K562 (cell line): ENCODE measurements at regions not wholly inside any gene's neighbourhood (a gene's known extent, or its start where the extent isn't known, plus 50 kb on each side); places are given as distances from the start of the nearest gene placed in this dataset.

Experiments
- ATF7 ChIP-seq: fragments of 450-650 bp; IDR thresholded peaks from 2 replicates; pipeline ENCODE4 v1.7.1; 2014; ENCODE audit warnings: mild to moderate bottlenecking, moderate library complexity
- CTCF ChIP-seq, 3 experiments: IDR thresholded peaks in 2 of 3; conservative IDR thresholded peaks in 1 of 3; 2 replicates each; pipeline ENCODE4 v1.5.1; 2011 to 2012; ENCODE audit warnings: low read length in 3 of 3, mild to moderate bottlenecking in 3 of 3, control low read depth in 2 of 3, improper control_type of control experiment in 1 of 3, inconsistent platforms in 1 of 3, low read depth in 1 of 3, mixed read lengths in 1 of 3, moderate library complexity in 1 of 3; ENCODE audit not compliant: insufficient read depth in 2 of 3
- ELF4 ChIP-seq: fragments of 450-650 bp; formaldehyde crosslinking; IDR thresholded peaks from 2 replicates; pipeline ENCODE4 v1.4.0; 2022; ENCODE audit warnings: missing genetic modification characterization
- IRF2 ChIP-seq: sonication (generic); formaldehyde crosslinking; IDR thresholded peaks from 2 replicates; pipeline ENCODE4 v1.8.1; 2022; ENCODE audit warnings: mild to moderate bottlenecking, missing genetic modification reagents
- KDM2B ChIP-seq: fragments of 250-450 bp; sonication (Bioruptor Pico); IDR thresholded peaks from 2 replicates; pipeline ENCODE4 v1.8.0; 2021; ENCODE audit warnings: mild to moderate bottlenecking, moderate library complexity
- NFIC ChIP-seq: fragments of 450-650 bp; IDR thresholded peaks from 2 replicates; pipeline ENCODE4 v1.6.1; 2017; ENCODE audit warnings: mild to moderate bottlenecking, inconsistent platforms
- POLR2A ChIP-seq: fragments of 450-650 bp; conservative IDR thresholded peaks from 2 replicates; pipeline ENCODE4 v1.6.1; 2016
- POLR2AphosphoS2 ChIP-seq: IDR thresholded peaks from 2 replicates; pipeline ENCODE4 v1.6.1; 2012; ENCODE audit warnings: low read length, improper control_type of control experiment
- ZBTB33 ChIP-seq: sonication (generic); formaldehyde crosslinking; IDR thresholded peaks from 2 replicates; pipeline ENCODE4 v1.8.1; 2023; ENCODE audit warnings: mild to moderate bottlenecking, missing genetic modification reagents
- ZBTB7A ChIP-seq: IDR thresholded peaks from 2 replicates; pipeline ENCODE4 v1.6.1; 2011; ENCODE audit warnings: low read depth, mild to moderate bottlenecking, low read length, moderate library complexity, borderline replicate concordance; ENCODE audit not compliant: control insufficient read depth
- ZFX ChIP-seq: sonication (generic); formaldehyde crosslinking; IDR thresholded peaks from 2 replicates; pipeline ENCODE4 v1.8.0; 2022; ENCODE audit warnings: mild to moderate bottlenecking, missing genetic modification reagents, moderate library complexity
- ZNF232 ChIP-seq: sonication (generic); formaldehyde crosslinking; IDR thresholded peaks from 2 replicates; pipeline ENCODE4 v1.8.0; 2022; ENCODE audit warnings: mild to moderate bottlenecking, missing genetic modification reagents
- TF ChIP-seq, protein P1 (sequence below): fragments of 450-650 bp; IDR thresholded peaks from 2 replicates; pipeline ENCODE4 v1.6.1; 2016; ENCODE audit warnings: low read depth

GRCh38 chr15:77838595-77838994 lies 205.9 kb upstream of the LINGO1 start:
- TF ChIP-seq CTCF (IDR thresholded peaks at IDR 0.05 in 2 of 3, conservative IDR thresholded peaks at IDR 0.05 in 1 of 3; ENCODE audit: insufficient read depth in 2 of 3, low read depth in 1 of 3, low read length in 3 of 3) (no peak), IRF2 (CRISPR knock-in tag) (no peak), POLR2A (no peak), ELF4 (CRISPR knock-in tag) (no peak), POLR2AphosphoS2 (no peak), ZFX (CRISPR knock-in tag) (no peak), ZBTB33 (CRISPR knock-in tag) (no peak), ZNF232 (CRISPR knock-in tag) (no peak), NFIC (no peak), KDM2B (CRISPR knock-in tag) (no peak), ATF7 (no peak), ZBTB7A (no peak)
- TF ChIP-seq, protein P1, sequence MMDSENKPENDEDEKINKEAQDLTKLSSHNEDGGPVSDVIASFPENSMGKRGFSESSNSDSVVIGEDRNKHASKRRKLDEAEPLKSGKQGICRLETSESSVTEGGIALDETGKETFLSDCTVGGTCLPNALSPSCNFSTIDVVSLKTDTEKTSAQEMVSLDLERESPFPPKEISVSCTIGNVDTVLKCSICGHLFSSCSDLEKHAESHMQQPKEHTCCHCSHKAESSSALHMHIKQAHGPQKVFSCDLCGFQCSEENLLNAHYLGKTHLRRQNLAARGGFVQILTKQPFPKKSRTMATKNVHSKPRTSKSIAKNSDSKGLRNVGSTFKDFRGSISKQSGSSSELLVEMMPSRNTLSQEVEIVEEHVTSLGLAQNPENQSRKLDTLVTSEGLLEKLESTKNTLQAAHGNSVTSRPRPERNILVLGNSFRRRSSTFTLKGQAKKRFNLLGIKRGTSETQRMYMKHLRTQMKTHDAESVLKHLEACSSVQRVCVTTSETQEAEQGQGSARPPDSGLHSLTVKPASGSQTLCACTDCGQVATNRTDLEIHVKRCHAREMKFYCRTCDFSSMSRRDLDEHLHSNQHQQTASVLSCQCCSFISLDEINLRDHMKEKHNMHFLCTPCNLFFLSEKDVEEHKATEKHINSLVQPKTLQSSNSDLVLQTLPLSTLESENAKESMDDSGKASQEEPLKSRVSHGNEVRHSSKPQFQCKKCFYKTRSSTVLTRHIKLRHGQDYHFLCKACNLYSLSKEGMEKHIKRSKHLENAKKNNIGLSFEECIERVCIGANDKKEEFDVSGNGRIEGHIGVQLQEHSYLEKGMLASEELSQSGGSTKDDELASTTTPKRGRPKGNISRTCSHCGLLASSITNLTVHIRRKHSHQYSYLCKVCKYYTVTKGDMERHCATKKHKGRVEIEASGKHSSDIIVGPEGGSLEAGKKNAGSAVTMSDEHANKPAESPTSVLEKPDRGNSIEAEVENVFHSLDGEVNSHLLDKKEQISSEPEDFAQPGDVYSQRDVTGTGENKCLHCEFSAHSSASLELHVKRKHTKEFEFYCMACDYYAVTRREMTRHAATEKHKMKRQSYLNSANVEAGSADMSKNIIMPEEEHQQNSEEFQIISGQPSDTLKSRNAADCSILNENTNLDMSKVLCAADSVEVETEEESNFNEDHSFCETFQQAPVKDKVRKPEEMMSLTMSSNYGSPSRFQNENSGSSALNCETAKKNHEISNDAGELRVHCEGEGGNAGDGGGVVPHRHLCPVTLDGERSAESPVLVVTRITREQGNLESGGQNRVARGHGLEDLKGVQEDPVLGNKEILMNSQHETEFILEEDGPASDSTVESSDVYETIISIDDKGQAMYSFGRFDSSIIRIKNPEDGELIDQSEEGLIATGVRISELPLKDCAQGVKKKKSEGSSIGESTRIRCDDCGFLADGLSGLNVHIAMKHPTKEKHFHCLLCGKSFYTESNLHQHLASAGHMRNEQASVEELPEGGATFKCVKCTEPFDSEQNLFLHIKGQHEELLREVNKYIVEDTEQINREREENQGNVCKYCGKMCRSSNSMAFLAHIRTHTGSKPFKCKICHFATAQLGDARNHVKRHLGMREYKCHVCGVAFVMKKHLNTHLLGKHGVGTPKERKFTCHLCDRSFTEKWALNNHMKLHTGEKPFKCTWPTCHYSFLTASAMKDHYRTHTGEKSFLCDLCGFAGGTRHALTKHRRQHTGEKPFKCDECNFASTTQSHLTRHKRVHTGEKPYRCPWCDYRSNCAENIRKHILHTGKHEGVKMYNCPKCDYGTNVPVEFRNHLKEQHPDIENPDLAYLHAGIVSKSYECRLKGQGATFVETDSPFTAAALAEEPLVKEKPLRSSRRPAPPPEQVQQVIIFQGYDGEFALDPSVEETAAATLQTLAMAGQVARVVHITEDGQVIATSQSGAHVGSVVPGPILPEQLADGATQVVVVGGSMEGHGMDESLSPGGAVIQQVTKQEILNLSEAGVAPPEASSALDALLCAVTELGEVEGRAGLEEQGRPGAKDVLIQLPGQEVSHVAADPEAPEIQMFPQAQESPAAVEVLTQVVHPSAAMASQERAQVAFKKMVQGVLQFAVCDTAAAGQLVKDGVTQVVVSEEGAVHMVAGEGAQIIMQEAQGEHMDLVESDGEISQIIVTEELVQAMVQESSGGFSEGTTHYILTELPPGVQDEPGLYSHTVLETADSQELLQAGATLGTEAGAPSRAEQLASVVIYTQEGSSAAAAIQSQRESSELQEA, result no peak
